Nucleus accumbens (tissue), 56 donors: ENCODE measurements at regions not wholly inside any gene's neighbourhood (a gene's known extent, or its start where the extent isn't known, plus 50 kb on each side); places are given as distances from the start of the nearest gene placed in this dataset.
"Not testable (repeated sequence)": the region's sequence is repeated elsewhere in the genome, so short reads cannot be mapped to it uniquely, and the experiment has no call there.

Experiments used
- DNase-seq, 56 donors: peaks; one replicate each; lab custom pipeline; 2025; lab: John Stamatoyannopoulos, UW

- DNase-seq, result no peak
Observed at GRCh38 chr1:30160999-30161689, 562.2 kb downstream of the MATN1 start.

DNA sequence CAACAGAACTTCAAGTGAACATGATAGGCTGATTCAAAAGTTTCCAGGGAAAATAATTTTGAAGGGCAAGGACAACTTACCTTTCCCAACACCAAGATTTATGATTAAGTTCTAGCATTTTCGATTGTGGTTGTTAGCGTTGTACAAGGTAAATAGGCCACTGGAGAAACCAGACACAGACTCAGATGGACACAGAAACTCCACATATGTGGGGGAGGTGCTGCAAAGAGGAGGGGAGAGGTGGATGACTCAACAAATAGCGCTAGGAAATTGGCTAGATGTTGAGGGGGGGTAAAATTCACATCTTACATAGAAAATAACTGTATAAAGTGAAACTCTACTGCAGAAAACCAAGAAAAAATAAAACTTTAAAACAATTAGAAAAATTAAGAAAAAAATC is 564.4 kb downstream of the MATN1 start:
- no peak for DNase-seq

DNA sequence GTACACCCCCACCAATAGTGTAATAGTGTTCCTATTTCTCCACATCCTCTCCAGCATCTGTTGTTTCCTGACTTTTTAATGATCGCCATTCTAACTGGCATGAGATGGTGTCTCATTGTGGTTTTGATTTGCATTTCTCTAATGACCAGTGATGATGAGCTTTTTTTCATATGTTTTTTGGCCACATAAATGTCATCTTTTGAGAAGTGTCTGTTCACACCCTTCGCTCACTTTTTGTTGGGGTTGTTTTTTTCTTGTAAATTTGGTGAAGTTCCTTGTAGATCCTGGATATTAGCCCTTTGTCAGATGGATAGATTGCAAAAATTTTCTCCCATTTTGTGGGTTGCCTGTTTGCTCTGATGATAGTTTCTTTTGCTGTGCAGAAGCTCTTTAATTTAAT is 567.7 kb downstream of the MATN1 start:
- DNase-seq, result not testable (repeated sequence)

- DNase-seq, result not testable (repeated sequence)
Observed at GRCh38 chr1:30155253-30155652, 568.1 kb downstream of the MATN1 start.

DNA sequence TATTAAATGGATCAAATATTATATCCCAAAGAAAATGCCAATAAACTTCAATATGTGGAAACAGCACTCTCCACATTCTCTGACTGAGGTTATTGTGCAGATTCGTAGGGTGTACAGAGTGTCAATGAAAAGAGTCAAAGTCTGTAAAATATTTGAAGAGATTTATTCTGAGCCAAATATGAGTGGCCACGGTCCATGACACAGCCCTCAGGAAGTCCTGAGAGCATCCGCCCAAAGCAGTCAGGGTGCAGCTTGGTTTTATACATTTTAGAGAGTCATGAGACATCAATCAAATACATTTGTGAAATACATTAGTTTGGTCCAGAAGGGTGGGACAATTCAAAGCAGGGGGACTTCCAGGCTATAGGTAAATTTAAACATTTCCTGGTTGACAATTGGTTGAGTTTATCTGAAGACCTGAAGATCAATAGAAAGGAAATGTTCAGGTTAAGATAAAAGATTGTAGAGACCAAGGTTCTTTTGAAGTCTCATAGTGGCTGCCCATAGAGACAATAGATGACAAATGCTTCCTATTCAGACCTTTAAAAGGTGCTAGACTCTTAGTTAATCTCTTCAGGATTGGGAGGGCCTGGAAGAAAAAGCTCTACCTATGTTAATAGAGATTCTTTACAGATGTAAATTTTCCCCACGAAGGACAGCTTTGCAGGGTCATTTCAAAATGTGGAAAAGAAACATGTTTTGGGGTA is 569.5 kb downstream of the MATN1 start:
- DNase-seq, result no peak

GRCh38 chr1:30151826-30152225 is 571.6 kb downstream of the MATN1 start:
- no peak for DNase-seq

DNA sequence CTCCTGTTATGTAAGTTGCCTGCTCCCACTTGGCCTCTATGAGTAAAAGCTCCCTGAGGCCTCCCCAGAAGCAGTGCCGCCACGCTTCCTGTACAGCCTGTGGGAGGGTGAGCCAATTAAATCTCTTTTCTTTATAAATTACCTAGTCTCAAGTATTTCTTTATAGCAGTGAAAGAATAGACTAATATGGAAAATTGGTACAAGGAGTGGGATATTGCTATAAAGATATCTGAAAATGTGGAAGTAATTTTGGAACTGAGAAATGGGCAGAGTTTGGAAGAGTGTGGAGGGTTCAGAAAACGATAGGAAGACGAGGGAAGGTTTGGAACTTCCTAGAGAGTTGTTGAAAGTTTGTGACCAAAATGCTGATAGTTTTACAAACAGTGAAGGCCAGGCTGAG is 572.3 kb downstream of the MATN1 start:
- no peak for DNase-seq

DNA sequence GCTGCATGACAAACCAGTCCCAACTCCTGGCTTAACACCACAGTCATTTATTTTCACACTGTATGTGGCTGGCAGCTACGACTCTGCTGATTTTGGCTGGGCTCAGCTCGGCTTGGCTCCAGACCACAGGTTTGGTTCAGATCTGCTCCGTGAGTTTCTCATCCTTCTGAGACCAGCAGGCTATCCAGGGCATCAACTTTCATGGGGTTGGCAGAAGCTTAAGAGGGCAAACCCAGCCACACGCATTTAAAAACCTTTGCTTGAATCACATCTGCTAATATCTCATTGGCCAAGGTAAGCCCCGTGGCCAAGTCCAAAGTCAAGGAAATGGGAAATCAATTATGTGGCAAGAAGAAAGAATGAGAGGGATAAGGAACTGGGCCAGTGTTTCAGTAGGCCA is 574.2 kb downstream of the MATN1 start:
- no peak for DNase-seq

DNA sequence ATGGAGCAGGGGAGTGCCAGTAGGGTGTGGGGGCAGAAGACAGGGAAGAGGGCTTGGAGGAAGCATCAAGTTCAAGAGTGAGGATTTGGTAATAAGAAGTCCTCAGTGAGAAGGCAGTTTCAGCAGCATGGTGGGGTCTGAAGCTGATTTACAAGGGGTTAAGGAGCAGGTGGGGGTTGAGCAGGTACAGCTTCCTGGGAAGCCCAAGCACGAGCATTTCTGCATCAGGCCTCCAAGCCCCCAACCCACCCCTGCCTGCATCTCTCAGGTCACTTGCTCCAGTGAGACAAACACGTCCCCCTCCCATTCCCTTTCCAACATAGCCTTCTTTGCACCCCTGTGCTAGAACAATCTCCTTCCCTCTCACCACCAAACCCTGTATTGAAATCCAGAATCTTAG is 574.7 kb downstream of the MATN1 start:
- no peak for DNase-seq

- DNase-seq, result no peak
Observed at GRCh38 chr1:30147188-30147587, 576.2 kb downstream of the MATN1 start.

- no peak for DNase-seq
Observed at GRCh38 chr1:30146448-30146847, 576.9 kb downstream of the MATN1 start.

GRCh38 chr1:30145723-30146303 is 577.6 kb downstream of the MATN1 start:
- no peak for DNase-seq

DNA sequence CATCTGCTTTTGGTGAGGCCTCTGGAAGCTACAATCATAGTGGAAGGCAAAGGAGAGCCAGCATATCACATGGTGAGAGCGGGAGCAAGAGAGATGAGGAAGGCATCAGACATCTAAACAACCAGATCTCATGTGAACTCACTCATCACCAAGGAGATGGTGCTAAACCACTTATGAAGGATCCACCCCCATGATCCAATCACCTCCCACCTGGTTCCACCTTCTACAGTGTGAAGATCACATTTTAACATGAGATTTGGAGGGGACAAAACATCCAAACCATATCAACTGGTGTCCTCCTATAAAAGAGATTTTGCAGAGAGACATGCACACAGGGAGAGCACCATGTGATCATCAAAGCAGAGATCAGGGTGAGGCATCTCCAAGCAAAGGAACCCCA is 578.6 kb downstream of the MATN1 start:
- DNase-seq, result peak in 5 of 56 donors; percentile 4 to 19 (median 12)

DNA sequence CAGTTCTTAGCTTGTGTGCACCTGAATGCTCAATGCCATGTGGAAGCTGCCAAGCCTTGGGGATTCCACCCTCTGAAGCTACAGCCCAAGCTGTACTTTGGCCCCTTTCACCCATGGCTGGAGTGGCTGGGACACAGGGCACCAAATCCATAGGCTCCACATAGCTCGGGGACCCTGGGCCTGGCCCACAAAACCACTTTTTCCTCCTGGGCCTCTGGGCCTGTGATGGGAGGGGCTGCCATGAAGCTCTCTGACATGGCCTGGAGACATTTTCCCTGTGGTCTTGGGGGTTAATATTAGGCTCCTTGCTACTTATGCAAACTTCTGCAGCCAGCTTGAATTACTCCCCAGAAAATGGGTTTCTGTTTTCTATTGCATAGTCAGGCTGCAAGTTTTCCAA is 579.9 kb downstream of the MATN1 start:
- no peak for DNase-seq

DNA sequence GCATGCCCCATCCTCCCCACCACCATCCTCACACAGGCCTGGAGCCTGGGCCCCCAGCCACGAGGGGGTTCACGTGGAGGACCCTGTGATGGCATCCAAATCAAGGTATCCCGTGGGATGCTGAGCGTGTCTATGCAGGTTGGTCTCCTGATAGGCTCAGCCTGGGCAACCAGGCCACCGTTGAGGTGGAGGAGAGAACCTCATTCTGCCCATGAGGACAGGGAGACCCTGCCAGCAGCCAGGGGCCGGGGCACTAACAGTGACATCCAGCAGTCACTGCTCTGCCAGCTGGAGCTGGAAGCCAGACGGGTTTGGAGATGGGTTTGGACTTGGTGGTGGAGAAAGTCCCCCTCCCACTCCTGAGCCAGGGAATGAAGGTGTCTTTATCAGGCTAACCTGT is 582.8 kb downstream of the MATN1 start:
- no peak for DNase-seq

DNA sequence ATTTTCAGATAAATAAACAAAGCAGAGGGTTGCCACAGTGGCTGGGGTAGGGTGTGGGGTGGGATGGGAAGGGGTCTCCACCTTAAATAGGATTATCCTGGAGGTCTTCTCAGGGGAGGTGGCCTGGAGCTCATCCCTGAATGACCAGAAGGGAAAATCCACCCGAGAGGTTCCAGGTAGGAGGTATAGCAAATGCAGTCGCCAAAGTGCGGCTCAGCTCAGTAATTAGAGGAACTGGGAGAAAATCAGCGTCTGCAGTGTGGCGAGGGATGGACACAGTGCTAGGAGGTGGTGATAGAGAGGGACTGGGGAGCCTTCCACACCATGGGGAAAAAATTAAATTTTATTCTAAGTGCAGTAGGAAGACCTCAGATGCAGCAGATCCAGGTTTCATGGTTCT is 584.5 kb downstream of the MATN1 start:
- no peak for DNase-seq

GRCh38 chr1:30137001-30137400 is 586.4 kb downstream of the MATN1 start:
- no peak for DNase-seq

- DNase-seq, result no peak
Observed at GRCh38 chr1:30135698-30136097, 587.7 kb downstream of the MATN1 start.

GRCh38 chr1:30134466-30135217 is 588.7 kb downstream of the MATN1 start:
- DNase-seq, result no peak

DNA sequence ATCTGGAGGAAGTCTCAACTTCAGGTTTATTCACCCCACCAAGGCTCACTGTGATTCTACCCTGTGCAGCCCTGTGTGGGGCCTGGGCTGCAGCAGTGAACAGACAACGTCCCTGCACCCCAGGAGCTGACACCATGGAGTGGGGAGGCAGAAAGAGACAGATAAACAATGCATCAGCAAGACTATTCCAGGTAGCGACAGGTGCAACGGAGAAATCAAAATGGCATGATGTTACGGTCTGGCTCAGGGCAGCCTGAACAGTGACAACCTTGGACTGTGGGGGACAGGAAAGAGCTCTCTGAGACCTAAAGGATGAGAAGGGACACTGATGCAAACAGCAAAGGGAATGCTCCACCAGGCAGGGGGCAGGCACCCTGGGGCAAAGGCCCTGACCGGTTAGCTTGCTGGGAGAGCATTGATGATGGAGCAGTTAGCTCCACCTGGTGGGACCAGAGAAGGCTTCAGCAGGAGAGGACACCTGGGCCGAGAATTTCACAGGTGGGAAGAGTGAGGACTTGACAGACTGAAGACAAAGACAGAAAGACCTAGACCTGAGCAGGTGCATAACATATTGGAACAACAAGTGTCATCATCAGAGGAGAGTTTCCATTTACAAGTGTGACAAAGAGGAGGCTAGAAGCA is 589.9 kb downstream of the MATN1 start:
- DNase-seq, result no peak
